ENCODE measurements at regions not wholly inside any gene's neighbourhood (a gene's known extent, or its start where the extent isn't known, plus 50 kb on each side); places are given as distances from the start of the nearest gene placed in this dataset.
"Not testable (repeated sequence)": the region's sequence is repeated elsewhere in the genome, so short reads cannot be mapped to it uniquely, and the experiment has no call there.

- not testable (repeated sequence) for DNase-seq
Measured at GRCh38 chr4:3631544-3632266, 99.5 kb upstream of the LRPAP1 start.

GRCh38 chr4:3630598-3631543 lies 98.6 kb upstream of the LRPAP1 start:
- DNase-seq: no peak

GRCh38 chr4:3630136-3630597 lies 97.9 kb upstream of the LRPAP1 start:
- no peak for DNase-seq

DNA sequence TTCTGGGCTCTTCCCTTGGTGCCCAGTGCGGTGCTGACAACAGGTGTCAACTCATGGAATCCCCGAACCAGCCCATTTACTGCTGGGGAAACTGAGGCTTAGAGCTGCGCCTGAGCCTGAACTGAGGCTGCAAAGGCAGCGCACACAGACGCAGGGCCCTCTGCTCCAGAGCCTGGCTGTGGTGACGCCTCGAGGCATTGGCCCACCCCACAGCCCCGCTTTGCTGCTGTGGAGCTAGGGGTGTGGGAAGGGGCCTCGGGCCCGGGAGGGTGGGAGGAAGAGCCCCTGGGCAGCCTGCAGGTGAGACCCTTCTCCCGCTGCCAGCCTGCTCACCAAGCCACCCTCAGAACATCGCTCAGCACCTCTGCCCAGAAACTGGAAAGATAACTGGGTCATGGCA lies 97.4 kb upstream of the LRPAP1 start:
- no peak for DNase-seq

GRCh38 chr4:3629176-3629575 lies 97.0 kb upstream of the LRPAP1 start:
- not testable (repeated sequence) for DNase-seq

- no peak for DNase-seq
Measured at GRCh38 chr4:3628868-3629175, 96.6 kb upstream of the LRPAP1 start.

DNA sequence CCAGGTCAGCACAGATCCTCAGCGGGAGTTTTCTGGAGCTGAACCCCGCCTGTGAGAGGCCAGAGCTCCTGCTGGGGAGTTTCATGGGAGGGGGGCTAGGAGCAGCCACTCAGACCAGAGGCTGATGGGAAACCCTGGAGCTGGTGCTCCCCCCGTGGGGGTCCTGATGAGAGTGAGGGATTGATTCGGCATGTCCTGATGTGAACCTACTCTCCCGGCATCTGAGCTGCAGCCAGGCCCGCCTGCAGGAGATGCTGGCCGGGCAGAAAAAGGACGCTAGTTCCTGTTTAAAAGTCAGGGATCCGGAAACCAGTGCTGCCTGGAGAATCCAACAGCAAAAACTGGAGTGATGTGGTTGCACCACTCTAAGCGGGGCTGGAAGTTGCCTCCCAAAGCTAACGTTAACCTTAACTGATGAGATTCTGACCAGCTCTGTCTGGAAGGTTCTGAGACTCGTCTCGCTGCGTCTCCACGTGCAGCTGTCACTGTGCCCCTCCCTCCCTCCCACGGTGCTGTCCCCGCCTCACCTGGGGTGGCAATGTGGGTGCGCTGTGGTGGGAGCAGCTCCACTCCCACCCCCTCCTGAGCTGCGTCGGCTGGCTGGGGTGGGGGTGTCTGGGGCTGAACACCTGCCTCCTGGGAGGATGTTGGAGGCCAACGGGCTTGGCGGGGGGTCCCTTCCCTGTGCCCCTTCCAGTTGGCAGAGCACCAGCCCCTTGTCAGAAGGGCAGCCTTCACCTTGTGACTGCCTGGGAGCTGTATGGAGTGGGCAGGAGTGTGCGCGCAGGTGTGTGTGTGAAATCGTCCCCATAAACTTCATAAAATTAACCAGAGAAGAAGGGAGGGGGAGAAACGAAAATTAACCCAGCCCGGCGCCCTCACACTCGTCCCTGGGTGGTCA lies 96.0 kb upstream of the LRPAP1 start:
- not testable (repeated sequence) for DNase-seq

GRCh38 chr4:3627456-3627855 lies 95.2 kb upstream of the LRPAP1 start:
- not testable (repeated sequence) for DNase-seq

GRCh38 chr4:3626131-3626884 lies 94.1 kb upstream of the LRPAP1 start:
- not testable (repeated sequence) for DNase-seq

GRCh38 chr4:3625286-3625875 lies 93.2 kb upstream of the LRPAP1 start:
- not testable (repeated sequence) for DNase-seq

DNA sequence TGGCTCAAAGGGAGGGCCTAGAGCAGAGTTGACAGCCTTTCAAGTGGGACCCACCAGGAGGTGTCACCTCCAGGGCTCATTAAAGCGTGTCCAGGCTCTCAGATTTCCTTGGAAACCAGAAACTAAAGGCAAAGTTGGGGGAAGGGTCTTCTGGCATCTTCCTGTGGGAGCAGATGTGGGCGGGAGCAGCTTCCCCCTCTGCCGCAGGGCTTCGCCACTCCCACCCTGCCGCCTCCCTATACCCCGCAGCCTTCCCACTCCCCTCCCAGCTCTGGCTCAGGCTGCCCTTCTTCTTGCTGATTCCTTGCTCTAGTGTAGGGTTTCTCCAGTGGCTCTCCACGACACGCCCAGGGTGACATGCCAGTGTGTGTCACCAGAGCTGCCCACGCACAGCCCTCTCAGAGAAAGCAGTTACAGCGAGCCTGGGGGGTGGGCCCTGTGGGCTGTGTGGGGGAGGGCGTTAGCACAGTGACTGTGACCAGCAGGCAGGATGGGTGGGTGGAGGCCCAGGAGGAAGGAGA lies 91.6 kb upstream of the LRPAP1 start:
- DNase-seq: peak; percentile 12

- no peak for DNase-seq
Measured at GRCh38 chr4:3623106-3623505, 90.9 kb upstream of the LRPAP1 start.

GRCh38 chr4:3620365-3620764 lies 88.1 kb upstream of the LRPAP1 start:
- not testable (repeated sequence) for DNase-seq

GRCh38 chr4:3619698-3620097 lies 87.5 kb upstream of the LRPAP1 start:
- DNase-seq: not testable (repeated sequence)

DNA sequence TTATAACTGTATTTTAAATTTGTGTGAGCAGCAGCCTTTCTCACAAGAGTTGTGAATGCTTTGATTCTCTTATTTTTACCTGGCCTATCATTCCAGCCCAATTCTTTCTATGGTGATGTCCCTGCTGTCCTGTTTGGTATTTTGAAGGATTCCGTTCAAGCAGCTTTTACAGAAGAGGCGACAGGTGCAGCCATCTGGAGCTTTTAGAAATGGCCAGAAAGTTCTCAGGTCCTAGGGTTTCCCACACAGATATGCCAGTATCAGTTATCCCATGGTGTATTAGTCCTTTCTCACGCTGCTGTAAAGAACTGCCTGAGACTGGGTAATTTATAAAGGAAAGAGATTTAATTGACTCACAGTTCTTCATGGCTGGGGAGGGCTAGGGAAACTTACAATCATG lies 86.1 kb upstream of the LRPAP1 start:
- not testable (repeated sequence) for DNase-seq

- no peak for DNase-seq
Measured at GRCh38 chr4:3615386-3616286, 83.4 kb upstream of the LRPAP1 start.

- no peak for DNase-seq
Measured at GRCh38 chr4:3614731-3614980, 82.4 kb upstream of the LRPAP1 start.

DNA sequence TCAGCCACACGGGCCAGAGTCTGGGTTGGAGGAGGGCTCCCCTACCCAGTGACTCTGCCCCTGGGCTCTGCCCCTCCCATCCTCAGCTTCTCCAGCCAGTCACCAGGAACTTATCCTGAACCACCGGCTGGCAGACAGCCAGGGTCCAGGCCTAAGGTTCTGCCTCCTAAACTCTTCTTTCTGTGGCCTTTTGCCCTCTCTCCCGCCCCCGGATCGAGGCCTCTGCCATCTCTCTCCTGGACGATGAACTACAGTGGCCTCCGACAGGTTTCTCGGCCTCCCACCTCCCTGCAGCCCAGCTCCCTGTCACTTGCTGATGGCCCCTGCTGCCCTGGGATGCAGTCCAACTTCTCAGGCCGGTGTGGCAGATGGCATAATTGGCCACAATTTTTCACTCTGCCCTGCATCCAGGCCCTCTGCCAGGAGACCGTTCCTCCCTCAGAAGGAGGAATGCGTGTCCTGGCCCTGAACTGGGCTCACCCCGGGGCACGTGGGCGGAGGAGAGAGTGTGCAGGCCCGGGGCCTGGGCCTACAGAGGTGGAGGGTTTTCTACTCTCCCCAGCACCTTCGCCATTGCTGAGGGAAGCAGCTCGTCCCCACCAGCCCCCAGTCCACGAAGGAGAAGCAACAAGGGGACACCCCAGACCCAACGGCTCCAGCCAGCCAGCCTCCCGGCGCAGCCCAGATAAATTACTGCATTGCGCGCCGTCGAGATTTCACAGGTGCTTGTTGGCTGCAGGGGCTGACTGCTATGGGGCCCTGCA lies 81.9 kb upstream of the LRPAP1 start:
- no peak for DNase-seq

DNA sequence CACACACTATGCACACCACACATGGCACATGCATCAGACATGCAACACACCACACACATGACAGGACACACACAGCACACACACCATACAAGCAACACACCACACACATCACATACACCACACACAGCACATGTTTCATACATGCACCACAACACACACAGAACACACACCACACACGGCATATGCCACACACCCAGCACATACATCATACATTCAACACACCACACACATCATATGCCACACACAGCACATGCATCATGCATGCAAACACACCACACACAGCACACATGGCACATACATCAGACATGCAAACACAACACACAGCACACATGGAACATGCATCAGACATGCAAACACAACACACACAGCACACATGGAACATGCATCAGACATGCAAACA lies 80.7 kb upstream of the LRPAP1 start:
- DNase-seq: no peak

DNA sequence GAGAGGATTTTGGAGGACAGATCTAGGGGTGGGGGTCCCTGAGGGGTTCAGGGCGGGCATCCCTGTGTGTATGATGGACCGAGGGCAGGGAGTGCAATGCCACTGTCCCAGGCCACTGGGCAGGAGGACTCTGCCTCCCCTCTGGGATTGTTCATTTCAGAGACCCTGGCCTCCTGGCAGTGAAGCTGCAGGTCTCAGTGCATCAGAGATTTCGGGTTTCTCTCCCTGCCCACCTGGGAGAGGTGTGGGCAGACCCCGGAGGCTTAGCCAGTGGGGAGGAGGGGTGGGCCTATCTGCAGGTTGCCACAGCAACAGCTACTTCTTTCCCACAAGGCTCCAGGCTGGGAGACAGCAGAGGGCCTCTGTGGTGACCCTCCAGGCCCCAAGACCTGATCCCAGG lies 80.1 kb upstream of the LRPAP1 start:
- no peak for DNase-seq

All from stimulated activated CD4-positive, alpha-beta T cell treated with anti-CD3 and anti-CD28 coated beads, Interleukin-15, amount 100 ng/mL, for 24 hours (primary cell).